Raji (cell line): ENCODE measurements at regions not wholly inside any gene's neighbourhood (a gene's known extent, or its start where the extent isn't known, plus 50 kb on each side); places are given as distances from the start of the nearest gene placed in this dataset.

Source experiments
- POLR2A ChIP-seq: IDR thresholded peaks from 2 replicates; pipeline ENCODE4 v1.6.1; 2011; ENCODE audit warnings: low read depth, low read length, control low read depth; ENCODE audit not compliant: insufficient read depth

DNA sequence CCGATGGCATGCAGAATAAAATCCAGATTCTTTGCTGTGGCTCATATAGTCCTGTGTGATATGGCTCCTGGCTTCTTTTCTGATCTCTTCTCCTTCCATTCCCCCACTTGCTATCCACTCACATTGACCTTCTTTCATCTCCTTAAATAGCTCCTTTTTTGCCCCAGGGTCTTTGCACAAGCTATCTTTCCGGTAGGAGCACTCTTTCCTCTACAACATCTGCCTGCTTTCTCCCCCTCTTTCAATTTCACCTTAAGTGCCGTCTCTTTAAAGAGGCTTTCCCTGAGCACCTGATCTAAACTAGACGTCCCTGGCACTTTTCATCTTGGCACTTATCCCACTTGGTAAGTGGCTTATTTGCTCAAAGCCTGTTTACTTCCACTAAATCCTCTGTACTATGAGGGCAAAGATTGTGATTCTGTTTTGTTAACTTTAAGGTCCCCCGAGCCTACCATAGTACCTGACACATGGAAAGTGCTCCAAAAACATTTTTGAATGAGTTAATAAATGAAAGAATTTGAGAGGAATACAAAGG lies 323.3 kb upstream of the TLE3 start:
- no peak for TF ChIP-seq POLR2A

DNA sequence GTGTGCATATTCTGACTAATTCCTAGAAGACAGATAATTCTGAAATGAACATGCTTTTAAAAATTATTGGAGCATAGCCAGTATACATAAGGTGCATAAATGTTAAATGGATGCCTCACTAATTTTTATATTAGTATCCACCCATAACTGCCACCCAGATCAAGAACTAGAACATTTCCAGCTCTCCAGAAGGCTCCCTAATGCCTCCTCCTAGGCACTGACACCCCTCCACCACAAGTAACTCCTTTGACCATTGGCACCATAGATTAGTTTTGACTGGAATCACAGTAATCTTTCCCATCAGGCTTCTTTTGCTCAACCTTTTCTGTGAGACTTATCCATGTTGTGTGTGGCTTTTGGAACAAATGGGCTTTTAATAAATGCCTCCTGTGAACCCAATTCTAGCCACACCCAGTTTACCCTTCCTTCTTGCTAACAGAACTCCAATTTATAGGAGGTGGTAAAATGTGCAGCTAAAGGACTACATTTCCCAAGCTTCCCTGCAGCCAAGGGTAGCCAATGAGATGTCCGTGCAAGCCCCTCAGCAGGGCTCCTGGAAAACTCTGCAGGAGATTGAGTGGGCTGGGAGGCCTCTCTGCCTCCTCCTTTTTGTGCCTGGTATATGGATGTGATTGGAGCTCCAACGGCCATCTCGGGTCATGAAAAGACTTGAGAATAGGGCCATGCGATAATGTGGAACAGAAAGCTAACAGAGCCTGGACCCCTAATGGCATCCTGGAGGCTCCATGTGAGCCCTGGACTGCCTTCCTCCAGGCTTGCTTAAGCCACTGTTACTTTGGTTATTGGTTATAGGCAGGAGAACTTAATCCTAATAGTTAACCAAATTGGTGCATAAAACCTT lies 322.6 kb upstream of the TLE3 start:
- TF ChIP-seq POLR2A = no peak

DNA sequence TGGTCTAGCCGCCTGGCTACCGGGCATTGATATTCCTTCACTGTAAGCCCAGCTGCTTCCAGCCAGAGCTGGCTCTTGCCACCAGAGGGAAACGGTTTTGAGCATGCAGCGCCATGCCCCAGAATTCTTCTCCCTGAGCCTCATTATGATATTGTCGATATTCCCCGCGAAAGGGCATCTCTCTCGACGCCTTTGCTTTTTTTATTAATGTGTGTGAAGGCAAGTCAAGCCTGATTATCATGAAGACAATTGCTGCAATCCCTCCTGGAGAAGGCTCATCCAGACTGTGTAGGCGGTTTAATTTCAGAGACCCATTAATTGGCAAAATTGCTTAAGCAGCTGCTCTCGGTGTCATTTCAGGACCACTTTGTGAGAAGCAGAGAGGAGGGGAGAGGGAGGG lies 321.2 kb upstream of the TLE3 start:
- no peak for TF ChIP-seq POLR2A

DNA sequence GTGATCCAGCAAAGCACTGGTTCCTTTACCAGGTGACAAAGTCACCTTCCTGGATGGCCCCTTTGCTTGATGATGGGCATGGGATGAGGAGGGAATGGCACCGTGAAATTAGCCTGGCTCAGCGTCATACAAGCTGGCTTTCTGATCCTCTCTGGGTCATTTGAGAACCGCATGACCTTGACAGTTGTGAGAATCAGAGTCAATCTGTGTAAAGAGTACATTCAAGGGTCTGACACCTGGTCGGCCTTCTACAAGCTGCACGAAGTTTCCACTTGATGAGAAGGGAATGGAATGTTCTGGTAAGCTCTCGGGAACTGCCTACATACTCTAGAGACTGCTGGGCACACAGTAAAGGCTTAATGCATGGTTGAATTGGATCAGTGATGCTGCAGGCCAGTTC lies 319.8 kb upstream of the TLE3 start:
- TF ChIP-seq POLR2A = no peak

DNA sequence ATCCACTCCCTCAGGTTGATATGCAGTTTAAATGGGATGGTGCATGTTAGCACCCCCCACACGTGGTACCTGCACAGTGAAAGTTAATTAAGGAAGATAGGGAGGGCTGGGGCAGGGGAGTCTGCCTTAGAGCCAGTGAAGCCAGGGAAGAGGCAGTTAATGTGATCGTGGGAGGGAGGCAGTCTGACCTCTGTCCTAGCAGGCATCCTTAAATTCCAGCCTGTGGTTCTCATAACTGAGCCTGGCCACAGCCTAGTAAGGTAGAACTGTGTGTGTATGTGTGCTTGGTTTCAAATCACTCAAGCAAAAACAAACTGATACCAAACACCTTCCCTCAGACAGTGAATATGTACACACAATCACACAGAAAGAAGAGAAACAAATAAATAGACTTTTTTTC lies 319.1 kb upstream of the TLE3 start:
- TF ChIP-seq POLR2A = no peak

DNA sequence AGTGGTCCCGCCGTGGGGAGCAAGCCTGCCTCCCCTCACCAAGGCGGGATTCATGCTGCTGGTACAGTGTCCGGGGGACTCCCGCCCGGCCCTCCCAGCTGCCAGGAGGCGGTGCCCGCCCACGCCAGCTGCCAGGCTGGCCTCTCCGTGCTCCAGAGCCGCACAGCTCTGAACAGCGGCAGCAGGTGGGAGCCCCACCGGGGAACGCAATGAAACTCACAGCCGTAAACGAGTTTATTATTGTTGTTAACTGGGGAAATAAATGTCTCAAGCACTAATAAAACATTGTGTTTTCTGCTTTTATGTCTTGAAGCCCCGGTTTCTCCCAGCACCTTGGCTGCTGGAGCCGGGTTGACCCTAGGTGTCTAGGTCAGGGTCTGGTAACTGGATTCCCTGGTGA lies 317.7 kb upstream of the TLE3 start:
- TF ChIP-seq POLR2A = no peak

DNA sequence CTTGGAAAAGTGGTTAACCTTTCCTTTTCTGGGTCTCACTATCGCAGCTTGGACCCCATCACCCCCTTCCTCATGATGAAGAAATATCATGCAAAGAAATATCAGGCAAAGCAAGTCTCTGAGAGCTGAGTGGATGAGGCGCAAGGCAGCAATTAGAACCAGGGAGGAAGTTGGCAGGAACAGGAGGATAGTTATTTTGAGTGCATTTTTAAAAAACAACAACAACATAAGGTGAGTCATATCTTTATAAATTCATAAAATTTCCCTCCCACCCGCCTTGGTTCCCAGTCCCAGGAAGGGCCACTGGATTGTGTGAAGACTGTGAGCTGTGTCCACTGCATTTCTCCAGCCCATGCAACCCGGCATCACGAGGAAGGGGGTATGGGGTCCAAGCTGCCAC lies 316.9 kb upstream of the TLE3 start:
- TF ChIP-seq POLR2A = no peak

DNA sequence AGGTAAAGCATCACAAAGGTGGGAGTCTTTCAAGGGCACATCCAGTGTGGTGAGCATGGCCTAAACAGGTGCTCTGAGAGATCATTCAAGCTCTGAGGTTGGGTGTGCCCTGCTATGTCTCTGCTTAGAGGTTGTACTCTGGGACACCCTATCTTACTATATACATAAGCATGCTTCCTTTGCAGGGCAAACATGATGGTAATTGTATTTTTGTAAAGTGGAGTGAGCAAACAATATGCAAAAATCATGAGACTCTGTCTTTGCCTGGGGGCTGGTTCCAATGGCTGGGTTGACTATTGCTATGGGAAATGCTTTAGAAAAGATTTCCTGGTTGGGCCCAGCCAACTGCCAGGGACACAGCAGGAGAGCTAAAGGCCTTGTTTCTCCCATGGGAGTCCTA lies 315.1 kb upstream of the TLE3 start:
- TF ChIP-seq POLR2A = no peak

DNA sequence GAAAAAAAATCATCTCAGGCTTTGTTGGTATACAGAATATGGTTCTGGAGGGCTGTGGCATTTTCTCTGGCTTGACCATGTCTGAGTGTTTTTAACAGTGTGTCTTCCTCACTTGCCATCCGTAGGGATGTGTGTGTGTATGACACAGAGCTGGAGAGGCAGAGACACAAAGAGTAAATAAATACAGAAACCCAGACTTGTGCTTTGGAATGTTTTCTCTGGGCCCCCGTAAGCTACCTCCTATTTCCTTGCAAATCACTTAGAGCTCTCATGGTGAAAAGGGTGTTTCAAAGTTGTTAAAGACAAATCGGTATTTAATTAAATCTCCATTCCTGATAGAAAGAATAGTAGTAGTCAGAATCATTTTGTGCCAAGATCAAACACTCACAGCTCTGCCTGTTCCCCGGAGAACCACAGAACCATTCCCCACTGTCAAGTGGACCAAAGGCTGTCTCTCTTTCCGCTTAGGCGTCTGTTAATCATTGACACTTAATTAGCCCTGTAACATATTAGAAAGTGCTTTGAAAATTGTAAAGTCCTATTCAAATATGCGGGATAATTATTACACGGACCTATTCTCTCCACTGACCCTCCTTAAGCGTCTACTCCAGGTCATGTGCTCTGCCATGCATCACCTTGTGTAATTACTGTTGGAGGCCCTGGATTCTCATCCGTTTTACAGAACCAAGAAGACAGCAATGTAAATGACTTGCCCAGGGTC lies 313.6 kb upstream of the TLE3 start:
- TF ChIP-seq POLR2A = no peak

DNA sequence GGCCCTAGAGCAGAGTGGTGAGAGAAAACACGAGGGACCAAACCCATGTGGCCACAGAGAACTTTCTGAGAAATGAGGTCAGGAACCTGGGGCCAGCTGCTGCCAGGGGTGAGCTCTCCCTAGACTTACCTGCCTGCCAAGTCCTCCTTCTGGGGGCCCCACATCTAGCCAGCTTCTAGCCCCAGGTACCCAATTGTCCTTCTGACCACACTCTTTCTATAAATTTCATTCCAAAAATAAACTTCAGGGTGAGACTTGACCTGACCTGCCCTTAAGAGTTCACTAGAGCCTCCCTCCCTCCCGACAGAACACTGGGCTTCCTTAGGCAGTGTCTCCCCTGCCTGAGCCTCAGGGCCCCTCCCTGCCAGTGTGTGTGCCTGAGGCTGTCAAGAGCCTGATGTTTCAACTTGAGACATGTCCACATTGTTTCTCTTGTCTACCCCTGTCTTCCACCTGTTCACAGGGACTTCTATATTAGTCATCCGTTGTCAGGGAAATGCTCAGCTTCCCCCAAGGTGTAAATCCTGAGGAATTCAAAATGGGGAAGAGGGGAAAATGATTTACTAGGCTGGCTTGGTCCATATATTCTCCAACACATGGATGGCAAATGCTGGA lies 312.8 kb upstream of the TLE3 start:
- no peak for TF ChIP-seq POLR2A

DNA sequence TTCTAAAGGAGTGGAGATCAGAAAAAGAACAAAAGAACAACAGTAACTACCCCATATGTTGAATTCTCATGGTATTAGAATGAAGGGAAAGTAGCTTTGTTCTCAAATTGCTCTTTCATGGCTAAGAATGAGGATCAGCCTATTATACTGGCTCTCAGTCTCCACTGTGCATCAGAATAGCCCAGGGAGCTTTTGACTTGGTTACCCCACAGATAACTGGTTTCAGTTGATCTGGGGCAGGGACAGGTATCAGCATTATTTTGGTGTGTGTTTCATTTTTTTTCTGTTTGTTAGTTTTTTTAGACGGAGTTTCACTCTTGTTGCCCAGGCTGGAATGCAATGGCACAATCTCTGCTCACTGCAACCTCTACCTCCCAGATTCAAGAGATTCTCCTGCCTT lies 311.7 kb upstream of the TLE3 start:
- TF ChIP-seq POLR2A = no peak

DNA sequence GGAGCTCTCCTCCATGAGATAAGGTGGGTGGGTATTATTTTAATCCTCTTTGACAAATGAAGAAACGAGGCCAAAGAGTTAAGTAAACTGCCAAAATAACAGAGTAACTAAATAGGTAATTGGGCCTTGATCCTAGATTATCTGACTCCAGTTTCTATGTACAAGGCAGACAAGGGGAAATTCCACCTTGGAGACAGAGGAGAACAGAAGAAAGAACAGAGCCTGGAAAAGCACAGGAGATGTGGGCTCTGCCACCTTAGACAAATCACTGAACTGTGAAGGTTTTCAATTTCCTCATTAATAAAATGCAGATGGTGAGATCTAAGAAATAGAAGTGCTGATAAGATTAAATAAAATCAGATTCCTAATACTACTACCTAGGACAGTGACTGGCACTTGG lies 310.2 kb upstream of the TLE3 start:
- TF ChIP-seq POLR2A = no peak

DNA sequence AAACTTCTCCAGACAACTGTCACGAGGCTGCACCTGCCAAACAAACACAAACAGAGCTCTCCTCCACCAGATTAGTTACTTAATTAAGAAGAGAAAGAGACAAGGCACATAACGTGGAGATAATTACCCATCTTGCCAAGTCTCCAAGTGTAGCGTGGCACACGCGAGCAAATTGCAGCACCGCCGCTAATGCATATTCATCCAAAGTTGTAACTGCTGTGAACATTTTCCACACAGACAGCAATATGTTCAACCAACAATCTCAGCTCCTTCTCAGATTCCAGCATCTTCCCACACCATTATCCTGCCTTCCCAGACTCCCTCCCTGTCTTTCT lies 309.6 kb upstream of the TLE3 start:
- TF ChIP-seq POLR2A = no peak

DNA sequence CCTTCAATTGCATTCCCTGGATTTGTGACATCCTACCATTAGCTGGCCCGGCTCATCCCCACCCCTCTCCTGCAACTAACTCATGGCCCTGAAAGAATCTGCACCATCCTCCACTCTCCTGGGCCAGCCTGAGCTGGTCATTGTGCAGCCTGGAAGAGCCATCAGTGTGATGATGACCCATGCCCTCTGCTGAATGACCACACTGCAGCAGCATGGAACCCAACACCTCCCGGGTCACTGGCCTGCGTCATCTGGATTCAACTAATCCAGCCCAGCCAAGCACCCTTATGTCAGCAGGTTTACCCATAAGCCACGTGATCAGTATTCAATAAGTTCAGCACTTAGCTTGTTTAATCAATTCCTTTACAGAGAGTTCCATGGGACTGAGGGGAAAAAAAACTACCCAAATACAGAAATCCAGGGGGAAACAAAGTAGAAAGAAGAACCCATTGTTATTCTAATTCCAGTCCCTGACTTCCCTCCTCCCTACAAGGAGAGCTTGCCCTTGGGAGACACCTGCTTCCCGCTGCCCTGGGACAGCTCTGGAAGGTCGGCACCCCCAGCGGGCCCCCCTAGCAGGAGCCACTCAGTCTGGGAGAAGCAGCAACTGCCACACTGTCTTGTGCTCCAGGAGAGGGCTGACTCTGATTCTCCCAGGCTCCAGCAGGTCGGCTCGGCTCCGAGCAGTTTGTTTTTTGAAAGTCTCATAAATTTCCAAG lies 309.1 kb upstream of the TLE3 start:
- TF ChIP-seq POLR2A = no peak

DNA sequence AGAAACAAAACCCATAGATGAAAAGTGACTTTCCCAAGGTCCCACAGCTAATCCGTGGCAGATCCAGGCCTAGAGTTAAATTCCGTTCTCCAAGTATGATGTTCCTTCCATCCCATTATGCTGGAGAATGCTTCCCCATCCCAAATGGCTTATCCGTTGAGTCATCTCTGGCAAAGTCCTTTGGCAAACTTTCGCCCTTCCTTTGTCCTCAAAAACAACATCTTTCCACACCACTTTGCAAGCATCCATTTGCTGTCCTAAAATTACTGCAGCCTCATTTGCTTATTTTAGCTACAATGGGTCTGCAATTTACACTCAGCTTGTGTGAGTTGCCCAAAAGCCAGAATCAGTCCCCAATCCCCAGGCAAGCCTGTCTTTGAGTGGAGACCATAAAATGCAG lies 304.0 kb upstream of the TLE3 start:
- no peak for TF ChIP-seq POLR2A

DNA sequence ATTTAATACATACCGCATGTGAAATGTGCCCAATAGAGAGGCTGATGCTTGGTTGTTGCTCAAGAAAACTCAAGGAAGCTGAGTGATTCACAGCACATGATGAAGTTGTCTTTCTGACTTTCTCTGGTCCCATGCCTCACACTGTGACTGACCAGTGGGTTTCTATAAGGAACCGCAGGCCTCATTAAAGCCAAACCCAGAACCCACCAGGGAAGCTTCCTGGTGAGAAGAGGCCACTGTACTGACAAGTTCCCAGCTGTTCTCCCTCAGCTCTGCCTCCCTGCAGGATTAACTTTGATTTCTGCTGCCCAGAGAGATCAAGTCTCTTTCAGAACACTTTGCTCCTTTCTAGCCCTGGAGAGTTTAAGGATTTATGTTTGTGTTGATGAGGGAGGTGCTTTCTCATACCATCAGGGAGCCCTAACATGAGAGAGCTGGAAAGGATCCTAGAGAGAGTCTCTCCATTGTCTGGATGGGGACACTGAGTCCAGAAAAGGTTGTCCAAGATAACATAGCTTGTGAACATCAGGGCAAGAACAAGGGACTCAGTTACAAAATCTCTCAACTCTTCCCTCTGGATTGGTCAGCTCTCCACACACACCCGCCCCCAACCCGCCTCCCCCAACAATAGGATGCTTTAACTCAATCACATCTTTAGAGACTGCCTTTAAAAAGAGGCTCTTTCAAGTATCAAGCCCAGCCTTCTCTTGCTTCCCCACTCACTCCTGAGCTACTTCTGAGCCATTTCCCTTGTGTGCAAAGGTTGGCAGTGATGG lies 303.2 kb upstream of the TLE3 start:
- no peak for TF ChIP-seq POLR2A
